GM12878 (cell line): ENCODE measurements at regions not wholly inside any gene's neighbourhood (a gene's known extent, or its start where the extent isn't known, plus 50 kb on each side); places are given as distances from the start of the nearest gene placed in this dataset.

Experiments used
- ATAC-seq: fragments of 200-7000 bp; cut with Tn5 transposase; 3 replicates; pipeline ENCODE4 v1.9.1; 2020; ENCODE audit warnings: mild to moderate bottlenecking, moderate library complexity
- BruUV-seq: library from RNA; stranded (reverse); fragments of 400-500 nt; replicated peaks from 2 replicates; lab custom pipeline; 2021; lab: Mats Ljungman, UMichigan
- CTCF ChIA-PET: fragments of 300-600 bp; sonication (Branson Sonifier 250); formaldehyde crosslinking; extraction: SDS; loops from one replicate; lab custom pipeline; 2021; ENCODE audit warnings: inconsistent platforms; lab: Yijun Ruan, JAX
- POLR2A ChIA-PET: fragments of 350-600 bp; formaldehyde crosslinking; extraction: SDS; loops from one replicate; lab custom pipeline; 2021; ENCODE audit warnings: inconsistent platforms; lab: Charles Lee
- RAD21 ChIA-PET: fragments of 300-600 bp; sonication (Branson Sonifier 250); formaldehyde crosslinking; loops from one replicate; lab custom pipeline; 2023; ENCODE audit warnings: antibody characterized with exemption; ENCODE audit not compliant: unreplicated experiment; lab: Charles Lee
- SMC1A ChIA-PET: fragments of 300-600 bp; sonication (Branson Sonifier 250); formaldehyde crosslinking; loops from one replicate; lab custom pipeline; 2023; ENCODE audit not compliant: unreplicated experiment, uncharacterized antibody; lab: Charles Lee
- DNase-seq: peaks from one replicate; pipeline ENCODE4 v3.0.0-alpha.2; 2011; ENCODE audit warnings: low read depth, low spot score
- FAIRE-seq: peaks from 3 replicates; lab custom pipeline; 2011; peaks lifted over from hg19 to GRCh38; lab: Jason Lieb, UNC
- H2AFZ ChIP-seq: 2 replicates; pipeline ENCODE4 v1.6.0; 2011; ENCODE audit warnings: low read depth, low read length, control low read depth; ENCODE audit not compliant: control insufficient read depth
- H3K27ac ChIP-seq: 2 replicates; pipeline ENCODE4 v1.5.1; 2011; ENCODE audit warnings: control low read depth; ENCODE audit not compliant: control insufficient read depth, insufficient read depth
- H3K27me3 ChIP-seq, 2 experiments: replicated peaks in 1 of 2; 2 replicates each; pipeline versions ENCODE4 v1.6.0 to v1.6.1; 2011; ENCODE audit warnings: low read length in 1 of 2; ENCODE audit not compliant: control insufficient read depth in 2 of 2, insufficient read depth in 2 of 2
- H3K36me3 ChIP-seq, 2 experiments: 2 replicates each; pipeline ENCODE4 v1.5.1; 2011; ENCODE audit warnings: low read length in 1 of 2; ENCODE audit not compliant: control insufficient read depth in 2 of 2, insufficient read depth in 2 of 2
- H3K4me1 ChIP-seq: 2 replicates; pipeline ENCODE4 v1.6.1; 2011; ENCODE audit warnings: mild to moderate bottlenecking, low read length, moderate library complexity, mixed read lengths; ENCODE audit not compliant: control insufficient read depth, insufficient read depth
- H3K4me2 ChIP-seq: 2 replicates; pipeline ENCODE4 v1.6.0; 2011; ENCODE audit warnings: control low read depth; ENCODE audit not compliant: control insufficient read depth, insufficient read depth
- H3K4me3 ChIP-seq: fragments of 200-600 bp; sonication (generic); 2 replicates; pipeline ENCODE4 v1.5.1; 2016
- H3K79me2 ChIP-seq: 2 replicates; pipeline ENCODE4 v1.6.0; 2011; ENCODE audit warnings: low read length; ENCODE audit not compliant: control insufficient read depth, insufficient read depth
- H3K9ac ChIP-seq: 2 replicates; pipeline ENCODE4 v1.8.0; 2011; ENCODE audit warnings: low read length, control low read depth, mixed read lengths; ENCODE audit not compliant: control insufficient read depth, insufficient read depth
- H3K9me3 ChIP-seq: replicated peaks from 3 replicates; pipeline ENCODE4 v1.5.1; 2011; ENCODE audit warnings: mild to moderate bottlenecking, low read length; ENCODE audit not compliant: control insufficient read depth, insufficient read depth
- H4K20me1 ChIP-seq: 2 replicates; pipeline ENCODE4 v1.6.0; 2011; ENCODE audit not compliant: control insufficient read depth, insufficient read depth
- BRCA1 ChIP-seq: IDR thresholded peaks from 2 replicates; pipeline ENCODE4 v1.6.1; 2011; ENCODE audit warnings: low read depth, low read length, improper control_type of control experiment
- CBX3 ChIP-seq: fragments of 200-600 bp; sonication (generic); IDR thresholded peaks from 2 replicates; pipeline ENCODE4 v1.6.1; 2016; ENCODE audit warnings: low read depth, borderline replicate concordance
- FOXK2 ChIP-seq: fragments of 450-650 bp; IDR thresholded peaks from 2 replicates; pipeline ENCODE4 v1.6.1; 2017; ENCODE audit warnings: mild to moderate bottlenecking, moderate library complexity
- NBN ChIP-seq: fragments of 450-650 bp; IDR thresholded peaks from 2 replicates; pipeline ENCODE4 v1.6.1; 2016
- NFIC ChIP-seq: IDR thresholded peaks from 2 replicates; pipeline ENCODE4 v1.6.1; 2012; ENCODE audit warnings: low read depth, mild to moderate bottlenecking, inconsistent platforms, low read length, moderate library complexity
- RUNX3 ChIP-seq: IDR thresholded peaks from 2 replicates; pipeline ENCODE4 v1.6.1; 2012; ENCODE audit warnings: low read length, inconsistent platforms
- SP1 ChIP-seq: IDR thresholded peaks from one replicate; pipeline ENCODE4 v1.6.1; 2011; ENCODE audit warnings: low read depth, low read length
- SUPT20H ChIP-seq: IDR thresholded peaks from 2 replicates; pipeline ENCODE4 v1.6.1; 2011; ENCODE audit warnings: low read depth, mild to moderate bottlenecking, low read length, moderate library complexity, borderline replicate concordance; ENCODE audit not compliant: control insufficient read depth
- ZNF24 ChIP-seq: fragments of 450-650 bp; IDR thresholded peaks from 2 replicates; pipeline ENCODE4 v1.6.1; 2017; ENCODE audit warnings: antibody characterized with exemption, mild to moderate bottlenecking
- ZNF274 ChIP-seq: IDR thresholded peaks from one replicate; pipeline ENCODE4 v1.8.0; 2011; ENCODE audit not compliant: insufficient read length, insufficient read depth
- ZSCAN29 ChIP-seq: fragments of 450-650 bp; IDR thresholded peaks from 2 replicates; pipeline ENCODE4 v1.6.1; 2017; ENCODE audit warnings: mild to moderate bottlenecking, moderate library complexity
- WGBS: methylation state at CpG from one replicate; pipeline ENCODE4 v1.1.6; 2016; ENCODE audit warnings: low lambda C conversion rate; ENCODE audit not compliant: insufficient replicate concordance, insufficient coverage; ENCODE audit errors: missing lambda C conversion rate; 5-methylcytosine and 5-hydroxymethylcytosine counted together
- in situ Hi-C: fragments of 300-500 bp; cut with MboI; formaldehyde crosslinking; loops from 9 replicates; pipeline ENCODE4 v1.14.3; 2018; ENCODE audit warnings: mixed read lengths
- intact Hi-C: fragments of 100-400 bp; cut with micrococcal nuclease; formaldehyde crosslinking; loops from one replicate; pipeline ENCODE4 v1.14.2; 2022; ENCODE audit not compliant: unreplicated experiment

DNA sequence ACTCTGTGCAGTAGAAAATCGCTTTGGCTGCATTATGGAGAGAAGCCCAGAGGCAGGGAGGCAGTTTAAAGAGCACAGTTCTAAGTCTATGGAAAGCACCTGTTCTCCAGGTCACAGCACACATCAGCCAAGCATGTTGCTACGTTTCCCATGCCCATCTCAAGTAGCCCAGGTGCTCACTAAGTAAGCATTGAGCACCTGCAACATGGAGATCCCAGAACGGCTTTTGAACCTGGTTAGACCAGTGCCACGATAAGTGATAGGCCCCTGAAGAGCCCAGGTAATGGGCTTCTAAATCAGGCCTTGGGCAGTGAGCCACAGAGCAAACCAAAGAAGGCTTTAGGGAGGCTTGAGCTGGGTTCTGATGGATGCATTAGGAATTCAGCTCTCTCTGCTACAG is 186.2 kb downstream of the C1orf94 start:
- in situ Hi-C loops, result loop anchor here (10.0 kb wide), 1 partner anchor 172 kb away; no protein-coding TSS in a partner anchor
- ChIA-PET CTCF (interaction anchor here (1.8 kb wide), 1 partner anchor 168 kb away, joined by 7 read pairs; no protein-coding TSS in a partner anchor), RAD21 (interaction anchor here (1.4 kb wide), 1 partner anchor 168 kb away, joined by 4 read pairs; no protein-coding TSS in a partner anchor), POLR2A (no interaction called here), SMC1A (no interaction called here)
- no peak overlapping the region for H3K4me3 ChIP-seq
- no peaks in the 10 kb centered on the region for H4K20me1 ChIP-seq
- ATAC-seq (no peak), FAIRE-seq (no peak), DNase-seq (no peak)
- H3K27me3 ChIP-seq, result no peaks in the 10 kb centered on the region
- no peak overlapping the region for H2AFZ ChIP-seq
- WGBS, result 50% methylated on average over 4 of the region's 4 CpGs
- no peaks in the 10 kb centered on the region for H3K79me2 ChIP-seq
- H3K9ac ChIP-seq, result no peak overlapping the region
- no peak overlapping the region for H3K27ac ChIP-seq
- no peak overlapping the region for H3K4me2 ChIP-seq
- intact Hi-C loops, result loop anchor here (10.0 kb wide), 1 partner anchor 232 kb away; no protein-coding TSS in a partner anchor
- no TSS peak for BruUV-seq
- no peaks in the 10 kb centered on the region for H3K36me3 ChIP-seq
- peaks cover 30% of the 10 kb centered on the region for H3K4me1 ChIP-seq
- TF ChIP-seq BRCA1 (no peak), NFIC (no peak), SUPT20H (no peak), RUNX3 (no peak), ZNF24 (no peak), CBX3 (no peak), ZSCAN29 (no peak), FOXK2 (no peak), NBN (no peak), ZNF274 (no peak), SP1 (no peak)
- TF ChIP-seq, all 136 proteins: peak for 0
- H3K9me3 ChIP-seq, result peaks cover 2% of the 10 kb centered on the region; the same call in 2 of the 3 replicates
